ENCODE measurements at regions not wholly inside any gene's neighbourhood (a gene's known extent, or its start where the extent isn't known, plus 50 kb on each side); places are given as distances from the start of the nearest gene placed in this dataset.

GRCh38 chr9:13439685-13440476 lies 160.4 kb upstream of the MPDZ start:
- TF ChIP-seq, protein P1, sequence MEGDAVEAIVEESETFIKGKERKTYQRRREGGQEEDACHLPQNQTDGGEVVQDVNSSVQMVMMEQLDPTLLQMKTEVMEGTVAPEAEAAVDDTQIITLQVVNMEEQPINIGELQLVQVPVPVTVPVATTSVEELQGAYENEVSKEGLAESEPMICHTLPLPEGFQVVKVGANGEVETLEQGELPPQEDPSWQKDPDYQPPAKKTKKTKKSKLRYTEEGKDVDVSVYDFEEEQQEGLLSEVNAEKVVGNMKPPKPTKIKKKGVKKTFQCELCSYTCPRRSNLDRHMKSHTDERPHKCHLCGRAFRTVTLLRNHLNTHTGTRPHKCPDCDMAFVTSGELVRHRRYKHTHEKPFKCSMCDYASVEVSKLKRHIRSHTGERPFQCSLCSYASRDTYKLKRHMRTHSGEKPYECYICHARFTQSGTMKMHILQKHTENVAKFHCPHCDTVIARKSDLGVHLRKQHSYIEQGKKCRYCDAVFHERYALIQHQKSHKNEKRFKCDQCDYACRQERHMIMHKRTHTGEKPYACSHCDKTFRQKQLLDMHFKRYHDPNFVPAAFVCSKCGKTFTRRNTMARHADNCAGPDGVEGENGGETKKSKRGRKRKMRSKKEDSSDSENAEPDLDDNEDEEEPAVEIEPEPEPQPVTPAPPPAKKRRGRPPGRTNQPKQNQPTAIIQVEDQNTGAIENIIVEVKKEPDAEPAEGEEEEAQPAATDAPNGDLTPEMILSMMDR (IDR thresholded peaks at IDR 0.05), result no peak
- TF ChIP-seq RAD21 (conservative IDR thresholded peaks at IDR 0.05 in 1 of 2, IDR thresholded peaks at IDR 0.05 in 1 of 2) (no peak), POLR2A (IDR thresholded peaks at IDR 0.05; ENCODE audit: low read length) (no peak), EHMT2 (IDR thresholded peaks at IDR 0.05; ENCODE audit: low read depth) (no peak)

All from A549 (cell line).